Keratinocyte (primary cell): ENCODE measurements at regions not wholly inside any gene's neighbourhood (a gene's known extent, or its start where the extent isn't known, plus 50 kb on each side); places are given as distances from the start of the nearest gene placed in this dataset.

Experiments used
- DNase-seq: peaks from one replicate; pipeline ENCODE4 v3.0.0-alpha.2; 2011; ENCODE audit warnings: low read depth, missing footprints, low spot score
- FAIRE-seq: peaks from 2 replicates; lab custom pipeline; 2011; peaks lifted over from hg19 to GRCh38; lab: Jason Lieb, UNC
- H2AFZ ChIP-seq: 2 replicates; pipeline ENCODE4 v1.6.0; 2012; ENCODE audit warnings: low read length, control low read depth, inconsistent platforms; ENCODE audit not compliant: control insufficient read depth
- H3K27ac ChIP-seq: 2 replicates; pipeline ENCODE4 v1.5.1; 2011; ENCODE audit warnings: low read length; ENCODE audit not compliant: control insufficient read depth, insufficient read depth
- H3K27me3 ChIP-seq: 3 replicates; pipeline ENCODE4 v1.6.0; 2011; ENCODE audit warnings: low read length; ENCODE audit not compliant: control insufficient read depth, insufficient read depth; ENCODE audit errors: extremely low read depth
- H3K36me3 ChIP-seq, 2 experiments: 2 replicates in 1 of 2; 3 replicates in 1 of 2; pipeline ENCODE4 v1.5.1; 2011; ENCODE audit warnings: low read length in 2 of 2, mild to moderate bottlenecking in 1 of 2; ENCODE audit not compliant: control insufficient read depth in 2 of 2, insufficient read depth in 2 of 2; ENCODE audit errors: extremely low read depth in 1 of 2
- H3K4me1 ChIP-seq: 3 replicates; pipeline ENCODE4 v1.5.1; 2011; ENCODE audit warnings: low read length; ENCODE audit not compliant: control insufficient read depth, insufficient read depth; ENCODE audit errors: extremely low read depth
- H3K4me2 ChIP-seq: 3 replicates; pipeline ENCODE4 v1.6.0; 2011; ENCODE audit warnings: low read depth, low read length; ENCODE audit not compliant: control insufficient read depth, insufficient read depth; ENCODE audit errors: extremely low read depth
- H3K4me3 ChIP-seq, 3 experiments: fragments of 200-600 bp in 1 of 3; sonication (generic) in 1 of 3; 2 replicates in 2 of 3; 3 replicates in 1 of 3; pipeline ENCODE4 v1.5.1; 2011 to 2016; ENCODE audit warnings: low read length in 3 of 3, mild to moderate bottlenecking in 3 of 3, control low read depth in 2 of 3, inconsistent platforms in 1 of 3, low read depth in 1 of 3, mixed read lengths in 1 of 3, mixed run types in 1 of 3, moderate library complexity in 1 of 3; ENCODE audit not compliant: control insufficient read depth in 2 of 3, insufficient read depth in 2 of 3; ENCODE audit errors: extremely low read depth in 1 of 3
- H3K79me2 ChIP-seq: 2 replicates; pipeline ENCODE4 v1.6.0; 2012; ENCODE audit warnings: low read length; ENCODE audit not compliant: control insufficient read depth, insufficient read depth
- H3K9ac ChIP-seq: 3 replicates; pipeline ENCODE4 v1.6.0; 2011; ENCODE audit warnings: low read length; ENCODE audit not compliant: control insufficient read depth, insufficient read depth; ENCODE audit errors: extremely low read depth
- H3K9me1 ChIP-seq: 3 replicates; pipeline ENCODE4 v1.6.0; 2011; ENCODE audit warnings: low read length; ENCODE audit not compliant: control insufficient read depth, insufficient read depth; ENCODE audit errors: extremely low read depth
- H3K9me3 ChIP-seq: 2 replicates; pipeline ENCODE4 v1.5.1; 2012; ENCODE audit warnings: low read depth, low read length; ENCODE audit not compliant: control insufficient read depth
- H4K20me1 ChIP-seq: 3 replicates; pipeline ENCODE4 v1.6.0; 2011; ENCODE audit warnings: low read length; ENCODE audit not compliant: control insufficient read depth, insufficient read depth; ENCODE audit errors: extremely low read depth
- EZH2 ChIP-seq: IDR thresholded peaks from one replicate; pipeline ENCODE4 v1.6.1; 2012; ENCODE audit warnings: inconsistent platforms, mild to moderate bottlenecking, low read length, moderate library complexity
- dilution Hi-C: fragments of 300-500 bp; cut with MboI; formaldehyde crosslinking; loops from one replicate; pipeline ENCODE4 v1.7.0; 2020; ENCODE audit warnings: low sequenced_read_pairs; ENCODE audit not compliant: extremely low pct_ligation_motif_present
- TF ChIP-seq, protein P1 (sequence below), 3 experiments: IDR thresholded peaks in 1 of 3; conservative IDR thresholded peaks in 1 of 3; optimal IDR thresholded peaks in 1 of 3; 2 replicates in 2 of 3; 3 replicates in 1 of 3; pipeline versions ENCODE3 to v1.5.1; 2011; ENCODE audit warnings: low read length in 3 of 3, mild to moderate bottlenecking in 3 of 3, moderate library complexity in 2 of 3, control low read depth in 1 of 3, inconsistent platforms in 1 of 3; ENCODE audit not compliant: insufficient read depth in 2 of 3; ENCODE audit errors: extremely low read depth in 1 of 3

DNA sequence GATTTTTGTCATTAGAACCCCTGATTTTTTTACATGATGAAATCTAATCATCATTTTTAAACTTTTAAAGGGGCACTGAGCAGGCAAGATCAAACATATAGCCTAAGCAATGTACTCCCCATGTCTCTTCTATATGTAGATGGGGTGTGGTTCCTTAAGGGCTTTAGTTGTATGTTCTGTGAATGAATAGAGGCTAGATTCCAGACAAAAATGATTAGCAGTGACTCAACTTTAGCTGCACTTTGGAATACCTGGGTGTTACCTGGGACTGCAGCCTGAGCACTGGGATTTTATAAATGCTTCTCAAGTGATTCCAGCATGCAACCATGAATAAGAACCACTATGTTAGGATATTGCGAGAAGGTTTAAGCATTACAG, 256.7 kb upstream of the PLEKHG7 start:
- peaks cover 23% of the 10 kb centered on the region for H3K4me1 ChIP-seq
- dilution Hi-C loops = no loop called here
- no peaks in the 10 kb centered on the region for H3K9me3 ChIP-seq
- H4K20me1 ChIP-seq = no peaks in the 10 kb centered on the region
- no peak overlapping the region for H3K9ac ChIP-seq
- TF ChIP-seq, protein P1, sequence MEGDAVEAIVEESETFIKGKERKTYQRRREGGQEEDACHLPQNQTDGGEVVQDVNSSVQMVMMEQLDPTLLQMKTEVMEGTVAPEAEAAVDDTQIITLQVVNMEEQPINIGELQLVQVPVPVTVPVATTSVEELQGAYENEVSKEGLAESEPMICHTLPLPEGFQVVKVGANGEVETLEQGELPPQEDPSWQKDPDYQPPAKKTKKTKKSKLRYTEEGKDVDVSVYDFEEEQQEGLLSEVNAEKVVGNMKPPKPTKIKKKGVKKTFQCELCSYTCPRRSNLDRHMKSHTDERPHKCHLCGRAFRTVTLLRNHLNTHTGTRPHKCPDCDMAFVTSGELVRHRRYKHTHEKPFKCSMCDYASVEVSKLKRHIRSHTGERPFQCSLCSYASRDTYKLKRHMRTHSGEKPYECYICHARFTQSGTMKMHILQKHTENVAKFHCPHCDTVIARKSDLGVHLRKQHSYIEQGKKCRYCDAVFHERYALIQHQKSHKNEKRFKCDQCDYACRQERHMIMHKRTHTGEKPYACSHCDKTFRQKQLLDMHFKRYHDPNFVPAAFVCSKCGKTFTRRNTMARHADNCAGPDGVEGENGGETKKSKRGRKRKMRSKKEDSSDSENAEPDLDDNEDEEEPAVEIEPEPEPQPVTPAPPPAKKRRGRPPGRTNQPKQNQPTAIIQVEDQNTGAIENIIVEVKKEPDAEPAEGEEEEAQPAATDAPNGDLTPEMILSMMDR (optimal IDR thresholded peaks at IDR 0.05 in 1 of 3, IDR thresholded peaks at IDR 0.05 in 1 of 3, conservative IDR thresholded peaks at IDR 0.05 in 1 of 3; ENCODE audit: extremely low read depth in 1 of 3, insufficient read depth in 2 of 3, low read length in 3 of 3) = no peak
- TF ChIP-seq EZH2 = no peak
- DNase-seq (peak; percentile 49), FAIRE-seq (peak; percentile 92)
- H3K36me3 ChIP-seq = no peaks in the 10 kb centered on the region
- H3K27me3 ChIP-seq = no peaks in the 10 kb centered on the region
- H3K27ac ChIP-seq = peak overlapping the region; percentile 69
- H2AFZ ChIP-seq = no peak overlapping the region
- no peaks in the 10 kb centered on the region for H3K79me2 ChIP-seq
- peak overlapping the region; percentile 80 for H3K4me2 ChIP-seq
- H3K4me3 ChIP-seq = no peak overlapping the region
- H3K9me1 ChIP-seq = no peaks in the 10 kb centered on the region

- H3K9me1 ChIP-seq = no peaks in the 10 kb centered on the region
- no peaks in the 10 kb centered on the region for H3K9me3 ChIP-seq
- peak; percentile 51 for FAIRE-seq
- H3K27ac ChIP-seq = peak overlapping the region; percentile 69
- H3K9ac ChIP-seq = no peak overlapping the region
- H3K79me2 ChIP-seq = no peaks in the 10 kb centered on the region
- H3K4me1 ChIP-seq = peaks cover 23% of the 10 kb centered on the region
- H3K36me3 ChIP-seq = no peaks in the 10 kb centered on the region
- H3K27me3 ChIP-seq = no peaks in the 10 kb centered on the region
- no peaks in the 10 kb centered on the region for H4K20me1 ChIP-seq
- dilution Hi-C loops = no loop called here
- peak overlapping the region; percentile 80 for H3K4me2 ChIP-seq
- peak overlapping the region; percentile 79 for H2AFZ ChIP-seq
- TF ChIP-seq, protein P1 (optimal IDR thresholded peaks at IDR 0.05 in 1 of 3, IDR thresholded peaks at IDR 0.05 in 1 of 3, conservative IDR thresholded peaks at IDR 0.05 in 1 of 3; ENCODE audit: extremely low read depth in 1 of 3, insufficient read depth in 2 of 3, low read length in 3 of 3) = no peak
- TF ChIP-seq EZH2 = no peak
- peak overlapping the region in 1 of 3 experiments; percentile 14 for H3K4me3 ChIP-seq
- no peak for DNase-seq
Observed at GRCh38 chr12:92445253-92446082, 257.3 kb upstream of the PLEKHG7 start.
